Mesenchymal stem cell (in vitro differentiated cells and primary cell): ENCODE measurements at regions not wholly inside any gene's neighbourhood (a gene's known extent, or its start where the extent isn't known, plus 50 kb on each side); places are given as distances from the start of the nearest gene placed in this dataset.

Experiments used
- DNase-seq: peaks from one replicate; pipeline ENCODE4 v3.0.0-alpha.2; 2013
- H2AFZ ChIP-seq: one replicate; pipeline ENCODE4 v1.6.1; 2013; ENCODE audit warnings: low read depth, mild to moderate bottlenecking, control low read depth, inconsistent platforms, low read length, moderate library complexity
- H2AK5ac ChIP-seq: 2 replicates; pipeline ENCODE4 v1.6.1; 2013; ENCODE audit warnings: low read length, moderate library complexity, mild to moderate bottlenecking, inconsistent platforms; ENCODE audit not compliant: severe bottlenecking
- H2BK120ac ChIP-seq: one replicate; pipeline ENCODE4 v1.6.1; 2013; ENCODE audit warnings: low read depth, mild to moderate bottlenecking, inconsistent platforms, low read length, moderate library complexity
- H2BK12ac ChIP-seq, 2 experiments: one replicate each; pipeline ENCODE4 v1.6.1; 2013; ENCODE audit warnings: inconsistent platforms in 2 of 2, low read length in 2 of 2, mild to moderate bottlenecking in 2 of 2, moderate library complexity in 2 of 2, control low read depth in 1 of 2
- H2BK15ac ChIP-seq: one replicate; pipeline ENCODE4 v1.6.1; 2013; ENCODE audit warnings: mild to moderate bottlenecking, low read depth, inconsistent platforms; ENCODE audit not compliant: poor library complexity, severe bottlenecking
- H2BK5ac ChIP-seq: 2 replicates; pipeline ENCODE4 v1.6.1; 2013; ENCODE audit warnings: low read depth, mild to moderate bottlenecking, low read length, control low read depth, inconsistent platforms; ENCODE audit not compliant: poor library complexity, severe bottlenecking
- H3K14ac ChIP-seq, 2 experiments: one replicate each; pipeline ENCODE4 v1.6.1; 2013; ENCODE audit warnings: inconsistent platforms in 2 of 2, low read length in 2 of 2, control low read depth in 1 of 2, mild to moderate bottlenecking in 1 of 2, moderate library complexity in 1 of 2
- H3K18ac ChIP-seq, 2 experiments: one replicate each; pipeline ENCODE4 v1.6.1; 2013; ENCODE audit warnings: inconsistent platforms in 2 of 2, low read length in 2 of 2, control low read depth in 1 of 2, low read depth in 1 of 2, mild to moderate bottlenecking in 1 of 2
- H3K23ac ChIP-seq, 2 experiments: one replicate each; pipeline ENCODE4 v1.6.1; 2013; ENCODE audit warnings: inconsistent platforms in 2 of 2, low read length in 2 of 2, mild to moderate bottlenecking in 2 of 2, moderate library complexity in 2 of 2, control low read depth in 1 of 2
- H3K27ac ChIP-seq: 2 replicates; pipeline ENCODE4 v1.5.1; 2013; ENCODE audit warnings: mild to moderate bottlenecking, moderate library complexity, low read length, control low read depth, inconsistent platforms; ENCODE audit not compliant: poor library complexity, severe bottlenecking
- H3K27me3 ChIP-seq, 2 experiments: 2 replicates each; pipeline versions ENCODE4 v1.6.1 to v1.7.0; 2013; ENCODE audit warnings: low read length in 2 of 2, mild to moderate bottlenecking in 2 of 2, moderate library complexity in 2 of 2, control low read depth in 1 of 2, inconsistent platforms in 1 of 2; ENCODE audit not compliant: control insufficient read depth in 1 of 2, insufficient read depth in 1 of 2
- H3K36me3 ChIP-seq, 2 experiments: 2 replicates each; pipeline versions ENCODE4 v1.6.1 to v1.7.0; 2013; ENCODE audit warnings: low read length in 2 of 2, control low read depth in 1 of 2, inconsistent platforms in 1 of 2, low read depth in 1 of 2, mild to moderate bottlenecking in 1 of 2; ENCODE audit not compliant: insufficient read depth in 2 of 2, control insufficient read depth in 1 of 2
- H3K4ac ChIP-seq, 2 experiments: one replicate each; pipeline ENCODE4 v1.6.1; 2013; ENCODE audit warnings: inconsistent platforms in 2 of 2, low read length in 2 of 2, mild to moderate bottlenecking in 2 of 2, moderate library complexity in 2 of 2, control low read depth in 1 of 2, low read depth in 1 of 2
- H3K4me1 ChIP-seq: 2 replicates; pipeline ENCODE4 v1.6.1; 2013; ENCODE audit warnings: low read depth, low read length, control low read depth; ENCODE audit not compliant: control insufficient read depth, insufficient read depth
- H3K4me2 ChIP-seq: 2 replicates; pipeline ENCODE4 v1.6.1; 2013; ENCODE audit warnings: low read length, mild to moderate bottlenecking, inconsistent platforms; ENCODE audit not compliant: poor library complexity, severe bottlenecking
- H3K4me3 ChIP-seq, 2 experiments: 2 replicates each; pipeline versions ENCODE4 v1.5.1 to v1.7.0; 2013; ENCODE audit warnings: low read length in 2 of 2, mild to moderate bottlenecking in 2 of 2, control low read depth in 1 of 2, low read depth in 1 of 2; ENCODE audit not compliant: insufficient read depth in 1 of 2
- H3K79me1 ChIP-seq: replicated peaks from 2 replicates; pipeline ENCODE4 v1.6.1; 2013; ENCODE audit warnings: mild to moderate bottlenecking, control low read depth, low read length, inconsistent platforms; ENCODE audit not compliant: poor library complexity, severe bottlenecking
- H3K9ac ChIP-seq: 2 replicates; pipeline ENCODE4 v1.7.0; 2013; ENCODE audit warnings: mild to moderate bottlenecking, low read length, moderate library complexity
- H3K9me3 ChIP-seq: 2 replicates; pipeline ENCODE4 v1.7.0; 2013; ENCODE audit warnings: mild to moderate bottlenecking, low read length; ENCODE audit not compliant: control insufficient read depth
- H4K8ac ChIP-seq: one replicate; pipeline ENCODE4 v1.6.1; 2013; ENCODE audit warnings: inconsistent platforms, mild to moderate bottlenecking, low read length, moderate library complexity
- H4K91ac ChIP-seq: one replicate; pipeline ENCODE4 v1.6.1; 2013; ENCODE audit warnings: mild to moderate bottlenecking, low read length, inconsistent platforms
- WGBS: methylation state at CpG from one replicate; pipeline ENCODE4 v1.1.7; 2013; ENCODE audit warnings: mixed read lengths; 5-methylcytosine and 5-hydroxymethylcytosine counted together

DNA sequence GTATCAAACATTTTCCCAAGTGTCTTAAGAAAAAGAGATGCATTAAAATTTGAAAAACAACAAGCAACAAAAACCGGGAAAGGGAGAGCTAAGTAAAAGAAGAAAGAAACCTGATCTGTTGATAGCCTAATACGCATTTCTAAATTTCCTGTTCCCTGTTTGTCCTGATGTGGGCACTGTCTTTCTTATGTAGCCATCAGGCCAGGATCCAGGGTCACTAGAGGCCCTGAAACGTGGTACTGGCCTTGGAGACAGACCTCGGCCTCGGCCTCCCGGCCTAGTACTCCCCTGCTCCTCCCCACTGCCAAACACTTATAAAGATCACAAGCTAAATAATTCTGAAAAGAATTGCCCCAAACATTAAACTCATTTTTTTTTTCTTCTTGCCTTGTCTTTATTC is 547.2 kb downstream of the IRX1 start:
- no peak overlapping the region for H3K4me3 ChIP-seq
- H3K4me2 ChIP-seq = no peak overlapping the region
- H3K9ac ChIP-seq = no peak overlapping the region
- no peak overlapping the region for H2BK15ac ChIP-seq
- H3K27me3 ChIP-seq = no peaks in the 10 kb centered on the region
- no peaks in the 10 kb centered on the region for H3K36me3 ChIP-seq
- no peak overlapping the region for H3K14ac ChIP-seq
- no peak overlapping the region for H2BK5ac ChIP-seq
- H3K4ac ChIP-seq = no peak overlapping the region
- no peaks in the 10 kb centered on the region for H3K4me1 ChIP-seq
- H3K23ac ChIP-seq = no peak overlapping the region
- H4K8ac ChIP-seq = no peak overlapping the region
- no peak overlapping the region for H3K27ac ChIP-seq
- H3K18ac ChIP-seq = no peak overlapping the region
- 54% methylated on average over 6 of the region's 6 CpGs for WGBS
- H3K79me1 ChIP-seq = no peaks in the 10 kb centered on the region
- H2BK120ac ChIP-seq = no peak overlapping the region
- H2AFZ ChIP-seq = no peak overlapping the region
- H4K91ac ChIP-seq = no peak overlapping the region
- DNase-seq = no peak
- no peaks in the 10 kb centered on the region for H3K9me3 ChIP-seq
- H2BK12ac ChIP-seq = no peak overlapping the region
- no peak overlapping the region for H2AK5ac ChIP-seq

DNA sequence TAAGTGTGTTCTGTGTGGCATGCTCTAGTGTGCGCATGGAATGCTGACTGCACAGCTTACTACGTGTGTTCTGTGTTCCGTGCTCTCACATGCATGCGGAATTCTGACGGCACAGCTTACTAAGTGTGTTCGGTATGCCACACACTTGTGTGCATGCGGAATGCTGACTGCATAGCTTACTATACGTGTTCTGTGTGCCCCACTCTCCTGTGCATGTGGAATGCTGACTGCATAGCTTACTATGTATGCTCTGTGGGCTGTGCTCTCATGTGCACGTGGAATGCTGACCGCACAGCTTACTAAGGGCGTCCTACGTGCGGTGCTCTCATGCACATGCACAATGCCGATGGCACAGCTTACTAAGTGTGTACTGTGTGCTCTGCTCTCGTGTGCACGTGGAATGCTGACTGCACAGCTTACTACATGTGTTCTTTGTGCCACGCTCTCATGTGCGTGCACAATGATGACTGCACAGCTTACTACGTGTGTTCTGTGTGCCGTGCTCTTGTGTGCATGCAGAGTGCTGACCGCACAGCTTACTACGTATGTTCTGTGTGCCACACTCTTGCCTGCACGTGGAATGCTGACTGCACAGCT is 548.9 kb downstream of the IRX1 start:
- no peak for DNase-seq
- Histone ChIP-seq H3K79me1 (no peaks in the 10 kb centered on the region), H2AK5ac (no peak overlapping the region), H3K4me1 (no peaks in the 10 kb centered on the region), H4K8ac (no peak overlapping the region), H2BK120ac (no peak overlapping the region), H3K36me3 (no peaks in the 10 kb centered on the region), H3K23ac (no peak overlapping the region), H2BK15ac (no peak overlapping the region), H4K91ac (no peak overlapping the region), H3K9ac (no peak overlapping the region), H3K4me2 (no peak overlapping the region), H3K4me3 (no peak overlapping the region), H3K27ac (no peak overlapping the region), H3K14ac (no peak overlapping the region), H3K27me3 (no peaks in the 10 kb centered on the region), H2BK12ac (no peak overlapping the region), H2AFZ (no peak overlapping the region), H2BK5ac (no peak overlapping the region), H3K18ac (no peak overlapping the region), H3K4ac (no peak overlapping the region), H3K9me3 (no peaks in the 10 kb centered on the region)
- WGBS = 89% methylated on average over 23 of the region's 23 CpGs

DNA sequence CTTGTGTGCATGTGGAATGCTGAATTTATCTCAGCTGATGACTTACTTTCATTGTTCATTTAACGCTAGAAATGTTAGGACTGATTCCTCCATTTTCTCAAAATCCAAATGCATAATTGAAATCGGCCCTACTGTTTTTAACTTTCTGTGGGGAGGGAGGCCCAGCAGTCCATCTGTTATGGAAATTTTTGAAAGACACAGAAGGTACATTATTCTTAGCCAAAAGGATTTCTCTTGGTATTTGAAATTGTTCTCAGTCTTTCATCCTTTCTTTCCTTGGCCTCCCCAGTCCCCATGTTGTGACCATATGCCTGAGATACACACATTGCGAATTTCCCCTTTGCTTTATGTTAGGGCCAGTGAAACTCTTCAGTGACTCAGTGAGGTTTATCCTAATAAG is 549.9 kb downstream of the IRX1 start:
- 67% methylated on average over 1 of the region's 3 CpGs for WGBS
- H3K36me3 ChIP-seq = no peaks in the 10 kb centered on the region

DNA sequence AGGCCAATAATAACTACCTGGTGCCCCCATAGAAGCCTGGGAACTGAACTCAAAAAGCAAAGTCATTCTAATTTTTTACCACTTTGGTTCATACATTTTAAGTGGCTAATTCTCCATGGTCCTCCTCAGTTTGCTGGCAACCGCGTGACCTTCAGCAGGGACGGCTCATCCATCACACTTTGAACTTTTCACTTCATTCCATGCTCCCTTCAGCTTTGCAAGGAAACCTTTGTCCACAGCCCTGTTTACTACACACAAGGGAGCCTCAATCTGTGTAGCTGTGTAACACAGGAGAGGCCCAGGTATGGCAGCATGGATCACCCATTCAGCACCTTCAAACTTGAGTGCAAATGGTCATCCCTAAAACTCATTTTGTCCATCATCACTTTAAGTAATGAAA is 552.4 kb downstream of the IRX1 start:
- H2BK5ac ChIP-seq = no peak overlapping the region
- H3K4me2 ChIP-seq = no peak overlapping the region
- no peak for DNase-seq
- no peak overlapping the region for H3K4me3 ChIP-seq
- H4K91ac ChIP-seq = no peak overlapping the region
- H2BK120ac ChIP-seq = no peak overlapping the region
- H3K27me3 ChIP-seq = no peaks in the 10 kb centered on the region
- H2AFZ ChIP-seq = no peak overlapping the region
- no peak overlapping the region for H2BK15ac ChIP-seq
- no peak overlapping the region for H3K4ac ChIP-seq
- H3K18ac ChIP-seq = no peak overlapping the region
- H3K36me3 ChIP-seq = no peaks in the 10 kb centered on the region
- 90% methylated on average over 3 of the region's 3 CpGs for WGBS
- no peak overlapping the region for H3K27ac ChIP-seq
- H2AK5ac ChIP-seq = no peak overlapping the region
- H3K14ac ChIP-seq = no peak overlapping the region
- H3K9me3 ChIP-seq = no peaks in the 10 kb centered on the region
- H3K9ac ChIP-seq = no peak overlapping the region
- no peaks in the 10 kb centered on the region for H3K79me1 ChIP-seq
- no peaks in the 10 kb centered on the region for H3K4me1 ChIP-seq
- H2BK12ac ChIP-seq = no peak overlapping the region
- H4K8ac ChIP-seq = no peak overlapping the region
- H3K23ac ChIP-seq = no peak overlapping the region

More for the DNA sequence above, 549.9 kb downstream of the IRX1 start:
- Histone ChIP-seq H3K9me3 (no peaks in the 10 kb centered on the region), H2AFZ (no peak overlapping the region), H4K8ac (no peak overlapping the region), H3K18ac (no peak overlapping the region), H3K4me3 (no peak overlapping the region), H3K27me3 (no peaks in the 10 kb centered on the region), H4K91ac (no peak overlapping the region), H3K79me1 (no peaks in the 10 kb centered on the region), H3K23ac (no peak overlapping the region), H3K4me1 (no peaks in the 10 kb centered on the region), H3K27ac (no peak overlapping the region), H2BK120ac (no peak overlapping the region), H3K14ac (no peak overlapping the region), H3K4ac (no peak overlapping the region), H3K4me2 (no peak overlapping the region), H3K9ac (no peak overlapping the region), H2AK5ac (no peak overlapping the region), H2BK15ac (no peak overlapping the region), H2BK12ac (no peak overlapping the region), H2BK5ac (no peak overlapping the region)
- no peak for DNase-seq
